Upper lobe of right lung (tissue), 1 donor: ENCODE measurements at regions not wholly inside any gene's neighbourhood (a gene's known extent, or its start where the extent isn't known, plus 50 kb on each side); places are given as distances from the start of the nearest gene placed in this dataset.

Experiments used
- ATAC-seq: fragments of 200-7000 bp; cut with Tn5 transposase; one replicate; pipeline ENCODE4 v1.9.1; 2020; ENCODE audit warnings: mild to moderate bottlenecking, moderate library complexity
- DNase-seq: peaks from one replicate; pipeline ENCODE4 v3.0.0-alpha.2; 2020
- H3K27ac ChIP-seq: fragments of 200-600 bp; one replicate; pipeline ENCODE4 v1.8.0; 2022
- H3K27me3 ChIP-seq: fragments of 200-600 bp; one replicate; pipeline ENCODE4 v1.8.0; 2022; ENCODE audit warnings: mild to moderate bottlenecking
- H3K36me3 ChIP-seq: fragments of 200-600 bp; one replicate; pipeline ENCODE4 v1.8.0; 2022
- H3K4me1 ChIP-seq: fragments of 200-600 bp; one replicate; pipeline ENCODE4 v1.8.0; 2022
- H3K4me3 ChIP-seq: fragments of 200-600 bp; one replicate; pipeline ENCODE4 v1.8.0; 2022; ENCODE audit warnings: mild to moderate bottlenecking
- H3K9me3 ChIP-seq: fragments of 200-600 bp; one replicate; pipeline ENCODE4 v1.8.0; 2022
- intact Hi-C: fragments of 100-400 bp; cut with DNase I; formaldehyde crosslinking; loops from one replicate; pipeline ENCODE4 v1.11.0; 2022
- TF ChIP-seq, protein P1 (sequence below): fragments of 200-600 bp; IDR thresholded peaks from one replicate; pipeline ENCODE4 v1.8.0; 2022; ENCODE audit warnings: antibody characterized with exemption
- donor health status: DM: no; HTN: yes; CAD: no; lungs with severe emphysema.

DNA sequence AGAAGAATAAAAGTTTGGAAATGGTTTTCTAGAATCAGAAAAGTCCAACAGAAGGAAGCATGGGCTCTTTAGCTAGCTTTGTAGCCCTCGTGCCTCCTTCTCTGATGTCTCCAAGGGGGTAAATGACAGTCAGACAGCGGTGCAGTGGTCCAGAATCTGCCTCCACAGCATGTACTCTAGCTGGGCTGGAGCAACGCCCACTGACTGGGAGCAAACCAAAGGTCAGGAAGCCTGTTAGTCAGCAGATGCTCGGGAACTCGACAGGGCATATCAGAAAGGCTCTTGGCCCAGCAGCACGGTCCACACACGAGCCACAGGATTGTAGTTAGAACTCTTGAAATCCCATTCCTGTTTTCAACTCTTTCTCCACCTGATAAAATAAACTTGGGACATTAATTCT lies 164.3 kb downstream of the GRIN2B start:
- Histone ChIP-seq H3K36me3 (no peaks in the 10 kb centered on the region), H3K27me3 (no peaks in the 10 kb centered on the region), H3K4me3 (no peak overlapping the region), H3K27ac (no peak overlapping the region), H3K9me3 (no peaks in the 10 kb centered on the region), H3K4me1 (no peaks in the 10 kb centered on the region)
- intact Hi-C loops, result no loop called here
- ATAC-seq (no peak), DNase-seq (no peak)
- TF ChIP-seq, protein P1, sequence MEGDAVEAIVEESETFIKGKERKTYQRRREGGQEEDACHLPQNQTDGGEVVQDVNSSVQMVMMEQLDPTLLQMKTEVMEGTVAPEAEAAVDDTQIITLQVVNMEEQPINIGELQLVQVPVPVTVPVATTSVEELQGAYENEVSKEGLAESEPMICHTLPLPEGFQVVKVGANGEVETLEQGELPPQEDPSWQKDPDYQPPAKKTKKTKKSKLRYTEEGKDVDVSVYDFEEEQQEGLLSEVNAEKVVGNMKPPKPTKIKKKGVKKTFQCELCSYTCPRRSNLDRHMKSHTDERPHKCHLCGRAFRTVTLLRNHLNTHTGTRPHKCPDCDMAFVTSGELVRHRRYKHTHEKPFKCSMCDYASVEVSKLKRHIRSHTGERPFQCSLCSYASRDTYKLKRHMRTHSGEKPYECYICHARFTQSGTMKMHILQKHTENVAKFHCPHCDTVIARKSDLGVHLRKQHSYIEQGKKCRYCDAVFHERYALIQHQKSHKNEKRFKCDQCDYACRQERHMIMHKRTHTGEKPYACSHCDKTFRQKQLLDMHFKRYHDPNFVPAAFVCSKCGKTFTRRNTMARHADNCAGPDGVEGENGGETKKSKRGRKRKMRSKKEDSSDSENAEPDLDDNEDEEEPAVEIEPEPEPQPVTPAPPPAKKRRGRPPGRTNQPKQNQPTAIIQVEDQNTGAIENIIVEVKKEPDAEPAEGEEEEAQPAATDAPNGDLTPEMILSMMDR, result no peak

- Histone ChIP-seq H3K9me3 (no peaks in the 10 kb centered on the region), H3K27ac (no peak overlapping the region), H3K27me3 (no peaks in the 10 kb centered on the region), H3K4me3 (no peak overlapping the region), H3K4me1 (no peaks in the 10 kb centered on the region), H3K36me3 (no peaks in the 10 kb centered on the region)
- TF ChIP-seq, protein P1, result no peak
- intact Hi-C loops, result no loop called here
- no peak for ATAC-seq
- DNase-seq, result no peak
These were observed 165.0 kb downstream of the GRIN2B start for GRCh38 chr12:13816394-13816793.

GRCh38 chr12:13812168-13812567 lies 169.2 kb downstream of the GRIN2B start:
- H3K4me3 ChIP-seq, result no peak overlapping the region
- H3K27me3 ChIP-seq, result no peaks in the 10 kb centered on the region
- no peaks in the 10 kb centered on the region for H3K4me1 ChIP-seq
- H3K36me3 ChIP-seq, result no peaks in the 10 kb centered on the region
- DNase-seq, result no peak
- H3K27ac ChIP-seq, result no peak overlapping the region
- intact Hi-C loops, result no loop called here
- TF ChIP-seq, protein P1, result no peak
- no peaks in the 10 kb centered on the region for H3K9me3 ChIP-seq
- no peak for ATAC-seq

GRCh38 chr12:13811061-13811460 lies 170.3 kb downstream of the GRIN2B start:
- Histone ChIP-seq H3K27ac (no peak overlapping the region), H3K36me3 (no peaks in the 10 kb centered on the region), H3K4me3 (no peak overlapping the region), H3K27me3 (no peaks in the 10 kb centered on the region), H3K4me1 (no peaks in the 10 kb centered on the region), H3K9me3 (no peaks in the 10 kb centered on the region)
- ATAC-seq, result no peak
- no peak for DNase-seq
- TF ChIP-seq, protein P1, result no peak
- intact Hi-C loops, result no loop called here

DNA sequence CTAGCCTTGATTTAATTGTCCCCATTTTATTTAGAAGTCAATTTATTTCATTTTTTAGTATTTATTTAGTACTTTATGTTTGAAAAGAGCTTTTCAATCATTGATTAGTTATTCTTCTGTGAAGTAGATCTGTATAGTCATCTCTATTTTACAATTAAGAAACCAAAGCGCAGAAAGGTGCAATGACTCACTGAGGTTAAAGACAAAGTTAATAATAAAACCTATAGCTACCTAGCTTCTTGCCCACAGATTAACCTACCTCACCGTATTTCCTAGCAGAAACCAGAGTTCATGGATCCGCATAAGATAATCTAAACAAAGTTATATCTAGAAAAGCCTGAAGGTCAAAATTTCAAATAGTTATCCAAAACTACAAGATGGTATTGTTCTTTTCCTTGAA lies 176.4 kb downstream of the GRIN2B start:
- no peaks in the 10 kb centered on the region for H3K27me3 ChIP-seq
- no peaks in the 10 kb centered on the region for H3K36me3 ChIP-seq
- no peaks in the 10 kb centered on the region for H3K9me3 ChIP-seq
- H3K27ac ChIP-seq, result no peak overlapping the region
- intact Hi-C loops, result no loop called here
- no peak for DNase-seq
- no peak for ATAC-seq
- TF ChIP-seq, protein P1, result no peak
- no peaks in the 10 kb centered on the region for H3K4me1 ChIP-seq
- H3K4me3 ChIP-seq, result no peak overlapping the region

DNA sequence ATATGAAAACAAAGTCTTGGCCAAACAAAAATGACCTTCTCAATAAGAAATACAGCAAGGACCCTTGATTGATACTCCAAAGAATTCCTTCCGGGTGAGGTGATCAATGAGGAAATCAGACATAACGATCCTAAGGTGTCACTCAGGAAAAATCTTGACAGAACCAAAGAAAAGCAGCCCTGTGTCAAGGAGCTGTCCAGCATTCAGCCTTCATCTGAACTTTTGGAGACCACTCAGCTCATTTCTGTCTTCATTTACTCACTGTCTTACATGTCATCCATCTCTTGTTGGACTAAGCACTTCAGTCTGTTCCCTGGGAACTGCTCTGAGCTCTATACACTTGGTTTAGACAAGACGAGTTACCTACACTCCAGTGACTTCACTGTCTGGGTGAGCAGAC lies 179.9 kb downstream of the GRIN2B start:
- Histone ChIP-seq H3K4me3 (no peak overlapping the region), H3K27ac (no peak overlapping the region), H3K36me3 (no peaks in the 10 kb centered on the region), H3K27me3 (no peaks in the 10 kb centered on the region), H3K9me3 (no peaks in the 10 kb centered on the region), H3K4me1 (no peaks in the 10 kb centered on the region)
- TF ChIP-seq, protein P1, result no peak
- DNase-seq (no peak), ATAC-seq (no peak)
- intact Hi-C loops, result no loop called here
